GM23338 (cell line): ENCODE measurements at regions not wholly inside any gene's neighbourhood (a gene's known extent, or its start where the extent isn't known, plus 50 kb on each side); places are given as distances from the start of the nearest gene placed in this dataset.

ENCODE experiments used
- ATAC-seq: fragments of 200-7000 bp; cut with Tn5 transposase; 3 replicates; pipeline ENCODE4 v1.9.1; 2020
- DNase-seq: peaks from one replicate; pipeline ENCODE4 v3.0.0-alpha.2; 2015; ENCODE audit warnings: low spot score
- H2AFZ ChIP-seq: fragments of 200-600 bp; sonication (generic); 2 replicates; pipeline ENCODE4 v1.8.0; 2016; ENCODE audit warnings: antibody characterized with exemption, mild to moderate bottlenecking, moderate library complexity
- H3F3A ChIP-seq: fragments of 200-600 bp; sonication (generic); replicated peaks from 2 replicates; pipeline ENCODE4 v1.8.0; 2017; ENCODE audit warnings: antibody characterized with exemption, mixed run types, low read depth
- H3K27ac ChIP-seq: fragments of 200-600 bp; sonication (generic); 2 replicates; pipeline ENCODE4 v1.6.1; 2016; ENCODE audit warnings: low read depth
- H3K27me3 ChIP-seq: fragments of 200-600 bp; sonication (generic); 2 replicates; pipeline ENCODE4 v1.8.0; 2016; ENCODE audit warnings: mild to moderate bottlenecking, mixed run types, moderate library complexity; ENCODE audit not compliant: insufficient read depth
- H3K36me3 ChIP-seq: fragments of 200-600 bp; sonication (generic); 2 replicates; pipeline ENCODE4 v1.8.0; 2016; ENCODE audit warnings: mild to moderate bottlenecking; ENCODE audit not compliant: insufficient read depth
- H3K4me1 ChIP-seq: fragments of 200-600 bp; sonication (generic); 2 replicates; pipeline ENCODE4 v1.8.0; 2016; ENCODE audit warnings: mild to moderate bottlenecking, moderate library complexity; ENCODE audit not compliant: insufficient read depth
- H3K4me2 ChIP-seq: fragments of 200-600 bp; sonication (generic); 2 replicates; pipeline ENCODE4 v1.7.1; 2017; ENCODE audit warnings: mixed run types
- H3K4me3 ChIP-seq: fragments of 200-600 bp; sonication (generic); 2 replicates; pipeline ENCODE4 v1.6.1; 2016; ENCODE audit warnings: mixed run types
- H3K79me2 ChIP-seq: fragments of 200-600 bp; sonication (generic); replicated peaks from 2 replicates; pipeline ENCODE4 v1.8.0; 2017; ENCODE audit warnings: mild to moderate bottlenecking; ENCODE audit not compliant: insufficient read depth
- H3K9me2 ChIP-seq: fragments of 200-600 bp; sonication (generic); 2 replicates; pipeline ENCODE4 v1.8.0; 2017; ENCODE audit not compliant: insufficient read depth
- H4K20me1 ChIP-seq: fragments of 200-600 bp; sonication (generic); replicated peaks from 2 replicates; pipeline ENCODE4 v1.8.0; 2017; ENCODE audit warnings: mild to moderate bottlenecking; ENCODE audit not compliant: insufficient read depth
- H3K27ac Mint-ChIP-seq: 2 replicates; pipeline ENCODE4 v1.8.0; 2020; ENCODE audit warnings: inconsistent platforms, mild to moderate bottlenecking, moderate library complexity, mixed read lengths
- H3K27me3 Mint-ChIP-seq: 3 replicates; pipeline ENCODE4 v1.8.0; 2022; ENCODE audit warnings: low read depth, mild to moderate bottlenecking, moderate library complexity, mixed read lengths, inconsistent platforms; ENCODE audit not compliant: insufficient read depth, poor library complexity
- H3K36me3 Mint-ChIP-seq: 3 replicates; pipeline ENCODE4 v1.8.0; 2021; ENCODE audit warnings: low read depth, mild to moderate bottlenecking, inconsistent platforms, moderate library complexity, mixed read lengths
- H3K4me1 Mint-ChIP-seq: 3 replicates; pipeline ENCODE4 v1.8.0; 2020; ENCODE audit warnings: mild to moderate bottlenecking, inconsistent platforms, mixed read lengths
- H3K4me3 Mint-ChIP-seq: 3 replicates; pipeline ENCODE4 v1.8.0; 2021; ENCODE audit warnings: moderate library complexity, mild to moderate bottlenecking, inconsistent platforms, mixed read lengths
- H3K9me3 Mint-ChIP-seq: 3 replicates; pipeline ENCODE4 v1.8.0; 2020; ENCODE audit warnings: moderate library complexity, mild to moderate bottlenecking, inconsistent platforms, mixed read lengths
- CREB1 ChIP-seq: fragments of 250-450 bp; sonication (Bioruptor Pico); IDR thresholded peaks from 2 replicates; pipeline ENCODE4 v1.5.0; 2020; ENCODE audit warnings: low read depth, mild to moderate bottlenecking, moderate library complexity
- EZH2 ChIP-seq: fragments of 200-600 bp; sonication (generic); IDR thresholded peaks from one replicate; pipeline ENCODE4 v1.8.0; 2017; ENCODE audit warnings: antibody characterized with exemption, mild to moderate bottlenecking, low read depth; ENCODE audit not compliant: unreplicated experiment
- EZH2phosphoT487 ChIP-seq: fragments of 200-600 bp; sonication (generic); IDR thresholded peaks from one replicate; pipeline ENCODE4 v1.8.1; 2018; ENCODE audit warnings: antibody characterized with exemption; ENCODE audit not compliant: unreplicated experiment
- JUNB ChIP-seq: IDR thresholded peaks from one replicate; pipeline ENCODE4 v1.6.1; 2016; ENCODE audit warnings: antibody characterized with exemption; ENCODE audit not compliant: unreplicated experiment
- NANOG ChIP-seq: IDR thresholded peaks from 2 replicates; pipeline ENCODE4 v1.6.1; 2016; ENCODE audit warnings: antibody characterized with exemption, borderline replicate concordance
- ZNF114 ChIP-seq: fragments of 250-450 bp; sonication (Bioruptor Pico); IDR thresholded peaks from 2 replicates; pipeline ENCODE4 v1.5.0; 2020; ENCODE audit warnings: mild to moderate bottlenecking, moderate library complexity
- ZNF331 ChIP-seq: fragments of 250-450 bp; sonication (Bioruptor Pico); IDR thresholded peaks from 2 replicates; pipeline ENCODE4 v1.5.0; 2020; ENCODE audit warnings: low read depth, mild to moderate bottlenecking, moderate library complexity
- TF ChIP-seq, protein P1 (sequence below), 2 experiments: fragments of 200-600 bp in 1 of 2; sonication (generic) in 1 of 2; conservative IDR thresholded peaks; 2 replicates each; pipeline versions ENCODE4 v1.5.1 to v1.6.1; 2016 to 2017; ENCODE audit warnings: antibody characterized with exemption in 2 of 2, low read depth in 2 of 2, mild to moderate bottlenecking in 2 of 2, moderate library complexity in 1 of 2
- TF ChIP-seq, protein P2 (sequence below): IDR thresholded peaks from 2 replicates; pipeline ENCODE4 v1.6.1; 2016; ENCODE audit warnings: antibody characterized with exemption
- TF ChIP-seq, protein P3 (sequence below): IDR thresholded peaks from one replicate; pipeline ENCODE4 v1.6.1; 2018; ENCODE audit warnings: antibody characterized with exemption; ENCODE audit not compliant: unreplicated experiment

DNA sequence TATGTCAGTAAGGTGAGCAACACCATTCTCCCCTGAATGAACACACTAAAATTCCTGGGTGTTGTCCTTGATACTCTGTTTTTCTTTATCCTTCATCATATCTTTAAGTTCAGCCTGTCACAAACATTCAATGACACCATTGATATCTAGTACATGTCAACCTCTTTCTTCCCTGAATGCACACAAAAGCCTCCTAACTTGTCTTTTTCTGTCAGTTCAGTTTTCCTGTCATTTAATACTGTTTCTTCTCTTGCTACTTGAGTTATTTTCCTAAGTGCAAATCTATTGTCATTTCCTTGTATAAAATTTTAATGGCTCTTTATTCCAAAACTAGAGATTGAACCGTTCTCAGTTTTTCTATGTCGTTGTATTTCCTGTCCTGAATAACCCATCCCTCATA lies 1107.6 kb upstream of the SLC39A10 start (continued):
- no peak for TF ChIP-seq ZNF114 (CRISPR knock-in tag)

DNA sequence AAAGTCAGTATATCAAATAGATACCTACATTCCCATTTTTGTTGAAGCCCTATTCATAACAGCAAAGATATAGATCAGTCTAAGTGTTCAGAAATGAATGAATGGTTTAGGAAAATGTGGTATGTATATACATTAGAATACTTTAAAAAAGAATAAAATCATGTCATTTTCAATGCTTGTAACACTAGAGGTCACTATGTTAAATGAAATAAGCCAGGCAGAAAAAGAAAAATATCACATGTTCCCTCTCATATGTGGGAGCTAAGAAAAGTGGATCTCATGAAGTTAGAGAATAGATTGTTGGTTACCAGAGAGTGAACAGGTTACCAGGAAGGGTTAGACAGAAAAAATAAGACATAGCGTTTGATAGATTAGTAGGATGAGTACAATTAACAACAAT lies 1111.0 kb upstream of the SLC39A10 start:
- Histone ChIP-seq H3K27ac (no peak overlapping the region), H3K4me3 (no peak overlapping the region), H3K4me2 (no peak overlapping the region), H3K27me3 (no peaks in the 10 kb centered on the region), H3K79me2 (no peaks in the 10 kb centered on the region), H2AFZ (no peak overlapping the region), H4K20me1 (no peaks in the 10 kb centered on the region), H3K9me2 (no peaks in the 10 kb centered on the region), H3F3A (no peaks in the 10 kb centered on the region), H3K36me3 (no peaks in the 10 kb centered on the region), H3K4me1 (no peaks in the 10 kb centered on the region)
- Mint-ChIP-seq H3K27me3 (no peaks in the 10 kb centered on the region), H3K36me3 (no peaks in the 10 kb centered on the region), H3K9me3 (peaks cover 4% of the 10 kb centered on the region; the same call in 2 of the 3 replicates), H3K4me3 (no peak overlapping the region), H3K4me1 (no peaks in the 10 kb centered on the region), H3K27ac (no peak overlapping the region)
- DNase-seq (peak; percentile 19), ATAC-seq (no peak)
- TF ChIP-seq JUNB (no peak), NANOG (no peak), ZNF114 (CRISPR knock-in tag) (no peak), EZH2 (no peak), CREB1 (CRISPR knock-in tag) (no peak)
- TF ChIP-seq, protein P1, sequence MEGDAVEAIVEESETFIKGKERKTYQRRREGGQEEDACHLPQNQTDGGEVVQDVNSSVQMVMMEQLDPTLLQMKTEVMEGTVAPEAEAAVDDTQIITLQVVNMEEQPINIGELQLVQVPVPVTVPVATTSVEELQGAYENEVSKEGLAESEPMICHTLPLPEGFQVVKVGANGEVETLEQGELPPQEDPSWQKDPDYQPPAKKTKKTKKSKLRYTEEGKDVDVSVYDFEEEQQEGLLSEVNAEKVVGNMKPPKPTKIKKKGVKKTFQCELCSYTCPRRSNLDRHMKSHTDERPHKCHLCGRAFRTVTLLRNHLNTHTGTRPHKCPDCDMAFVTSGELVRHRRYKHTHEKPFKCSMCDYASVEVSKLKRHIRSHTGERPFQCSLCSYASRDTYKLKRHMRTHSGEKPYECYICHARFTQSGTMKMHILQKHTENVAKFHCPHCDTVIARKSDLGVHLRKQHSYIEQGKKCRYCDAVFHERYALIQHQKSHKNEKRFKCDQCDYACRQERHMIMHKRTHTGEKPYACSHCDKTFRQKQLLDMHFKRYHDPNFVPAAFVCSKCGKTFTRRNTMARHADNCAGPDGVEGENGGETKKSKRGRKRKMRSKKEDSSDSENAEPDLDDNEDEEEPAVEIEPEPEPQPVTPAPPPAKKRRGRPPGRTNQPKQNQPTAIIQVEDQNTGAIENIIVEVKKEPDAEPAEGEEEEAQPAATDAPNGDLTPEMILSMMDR (conservative IDR thresholded peaks at IDR 0.05; ENCODE audit: low read depth in 2 of 2) = peak in 1 of 2 experiments; percentile 51; a peak in 3 of 4 replicates
- TF ChIP-seq, protein P2, sequence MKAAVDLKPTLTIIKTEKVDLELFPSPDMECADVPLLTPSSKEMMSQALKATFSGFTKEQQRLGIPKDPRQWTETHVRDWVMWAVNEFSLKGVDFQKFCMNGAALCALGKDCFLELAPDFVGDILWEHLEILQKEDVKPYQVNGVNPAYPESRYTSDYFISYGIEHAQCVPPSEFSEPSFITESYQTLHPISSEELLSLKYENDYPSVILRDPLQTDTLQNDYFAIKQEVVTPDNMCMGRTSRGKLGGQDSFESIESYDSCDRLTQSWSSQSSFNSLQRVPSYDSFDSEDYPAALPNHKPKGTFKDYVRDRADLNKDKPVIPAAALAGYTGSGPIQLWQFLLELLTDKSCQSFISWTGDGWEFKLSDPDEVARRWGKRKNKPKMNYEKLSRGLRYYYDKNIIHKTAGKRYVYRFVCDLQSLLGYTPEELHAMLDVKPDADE = no peak

DNA sequence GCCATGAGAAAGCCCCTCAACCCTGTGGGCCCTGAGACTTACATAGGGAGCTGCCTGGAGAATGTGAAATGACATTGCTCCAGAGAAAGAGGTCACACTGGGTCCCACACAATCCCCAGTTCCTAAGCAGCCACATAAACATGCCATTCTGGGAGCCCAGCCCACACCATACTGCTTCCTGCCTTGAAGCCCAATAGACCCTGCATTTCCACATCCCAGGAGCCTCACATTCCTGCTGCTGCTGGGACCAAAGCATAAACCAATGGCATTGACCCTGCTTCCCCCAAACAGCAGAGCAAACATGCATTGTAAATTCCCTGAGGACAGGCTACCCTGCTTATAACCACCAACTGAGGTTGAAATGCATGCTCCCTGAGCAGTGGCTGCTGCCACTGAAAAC lies 1117.6 kb upstream of the SLC39A10 start:
- H3K9me3 Mint-ChIP-seq = peaks cover 4% of the 10 kb centered on the region; the same call in 2 of the 3 replicates

More for the DNA sequence above, 1117.6 kb upstream of the SLC39A10 start:
- ATAC-seq (peak; percentile 93), DNase-seq (peak; percentile 66)
- Histone ChIP-seq H3K79me2 (no peaks in the 10 kb centered on the region), H4K20me1 (no peaks in the 10 kb centered on the region), H3F3A (no peaks in the 10 kb centered on the region), H2AFZ (peak overlapping the region; percentile 75; the same call in 1 of the 2 replicates), H3K36me3 (no peaks in the 10 kb centered on the region), H3K27ac (no peak overlapping the region), H3K4me3 (no peak overlapping the region), H3K4me2 (no peak overlapping the region), H3K9me2 (no peaks in the 10 kb centered on the region), H3K27me3 (no peaks in the 10 kb centered on the region), H3K4me1 (peaks cover 4% of the 10 kb centered on the region; the same call in 1 of the 2 replicates)
- Mint-ChIP-seq H3K4me3 (no peak overlapping the region), H3K4me1 (peaks cover 8% of the 10 kb centered on the region; the same call in 2 of the 3 replicates), H3K27me3 (no peaks in the 10 kb centered on the region), H3K27ac (no peak overlapping the region), H3K36me3 (no peaks in the 10 kb centered on the region)
- TF ChIP-seq ZNF331 (no peak), EZH2 (no peak), EZH2phosphoT487 (no peak)
- TF ChIP-seq, protein P3, sequence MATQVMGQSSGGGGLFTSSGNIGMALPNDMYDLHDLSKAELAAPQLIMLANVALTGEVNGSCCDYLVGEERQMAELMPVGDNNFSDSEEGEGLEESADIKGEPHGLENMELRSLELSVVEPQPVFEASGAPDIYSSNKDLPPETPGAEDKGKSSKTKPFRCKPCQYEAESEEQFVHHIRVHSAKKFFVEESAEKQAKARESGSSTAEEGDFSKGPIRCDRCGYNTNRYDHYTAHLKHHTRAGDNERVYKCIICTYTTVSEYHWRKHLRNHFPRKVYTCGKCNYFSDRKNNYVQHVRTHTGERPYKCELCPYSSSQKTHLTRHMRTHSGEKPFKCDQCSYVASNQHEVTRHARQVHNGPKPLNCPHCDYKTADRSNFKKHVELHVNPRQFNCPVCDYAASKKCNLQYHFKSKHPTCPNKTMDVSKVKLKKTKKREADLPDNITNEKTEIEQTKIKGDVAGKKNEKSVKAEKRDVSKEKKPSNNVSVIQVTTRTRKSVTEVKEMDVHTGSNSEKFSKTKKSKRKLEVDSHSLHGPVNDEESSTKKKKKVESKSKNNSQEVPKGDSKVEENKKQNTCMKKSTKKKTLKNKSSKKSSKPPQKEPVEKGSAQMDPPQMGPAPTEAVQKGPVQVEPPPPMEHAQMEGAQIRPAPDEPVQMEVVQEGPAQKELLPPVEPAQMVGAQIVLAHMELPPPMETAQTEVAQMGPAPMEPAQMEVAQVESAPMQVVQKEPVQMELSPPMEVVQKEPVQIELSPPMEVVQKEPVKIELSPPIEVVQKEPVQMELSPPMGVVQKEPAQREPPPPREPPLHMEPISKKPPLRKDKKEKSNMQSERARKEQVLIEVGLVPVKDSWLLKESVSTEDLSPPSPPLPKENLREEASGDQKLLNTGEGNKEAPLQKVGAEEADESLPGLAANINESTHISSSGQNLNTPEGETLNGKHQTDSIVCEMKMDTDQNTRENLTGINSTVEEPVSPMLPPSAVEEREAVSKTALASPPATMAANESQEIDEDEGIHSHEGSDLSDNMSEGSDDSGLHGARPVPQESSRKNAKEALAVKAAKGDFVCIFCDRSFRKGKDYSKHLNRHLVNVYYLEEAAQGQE = no peak
